Rectal smooth muscle tissue (tissue), 1 donor: ENCODE measurements at regions not wholly inside any gene's neighbourhood (a gene's known extent, or its start where the extent isn't known, plus 50 kb on each side); places are given as distances from the start of the nearest gene placed in this dataset.

Experiments
- H3K27ac ChIP-seq: one replicate; pipeline ENCODE4 v1.7.0; 2013; ENCODE audit warnings: low read depth, low read length, inconsistent platforms
- H3K27me3 ChIP-seq: one replicate; pipeline ENCODE4 v1.7.0; 2013; ENCODE audit warnings: low read length; ENCODE audit not compliant: control insufficient read depth, insufficient read depth
- H3K36me3 ChIP-seq: one replicate; pipeline ENCODE4 v1.7.0; 2013; ENCODE audit warnings: low read length; ENCODE audit not compliant: control insufficient read depth, insufficient read depth
- H3K4me1 ChIP-seq: one replicate; pipeline ENCODE4 v1.7.0; 2013; ENCODE audit warnings: low read length; ENCODE audit not compliant: control insufficient read depth, insufficient read depth
- H3K4me3 ChIP-seq: one replicate; pipeline ENCODE4 v1.7.0; 2013; ENCODE audit warnings: low read length
- H3K9ac ChIP-seq: one replicate; pipeline ENCODE4 v1.7.0; 2013; ENCODE audit warnings: low read length

- no peaks in the 10 kb centered on the region for H3K27me3 ChIP-seq
- H3K4me3 ChIP-seq, result no peak overlapping the region
- H3K27ac ChIP-seq, result no peak overlapping the region
- H3K9ac ChIP-seq, result no peak overlapping the region
- no peaks in the 10 kb centered on the region for H3K36me3 ChIP-seq
- H3K4me1 ChIP-seq, result no peaks in the 10 kb centered on the region
These were observed 789.3 kb upstream of the ADAMTS5 start for GRCh38 chr21:27756191-27756590.

GRCh38 chr21:27743971-27744564, 777.2 kb upstream of the ADAMTS5 start:
- no peak overlapping the region for H3K9ac ChIP-seq
- no peaks in the 10 kb centered on the region for H3K36me3 ChIP-seq
- H3K27ac ChIP-seq, result no peak overlapping the region
- peaks cover 3% of the 10 kb centered on the region for H3K4me1 ChIP-seq
- no peak overlapping the region for H3K4me3 ChIP-seq
- no peaks in the 10 kb centered on the region for H3K27me3 ChIP-seq

GRCh38 chr21:27741736-27742135, 774.8 kb upstream of the ADAMTS5 start:
- Histone ChIP-seq H3K27me3 (no peaks in the 10 kb centered on the region), H3K4me1 (peaks cover 3% of the 10 kb centered on the region), H3K9ac (no peak overlapping the region), H3K36me3 (no peaks in the 10 kb centered on the region), H3K4me3 (no peak overlapping the region), H3K27ac (no peak overlapping the region)

- H3K27me3 ChIP-seq, result no peaks in the 10 kb centered on the region
- H3K36me3 ChIP-seq, result no peaks in the 10 kb centered on the region
- H3K9ac ChIP-seq, result no peak overlapping the region
- H3K27ac ChIP-seq, result no peak overlapping the region
- H3K4me1 ChIP-seq, result peaks cover 4% of the 10 kb centered on the region
- H3K4me3 ChIP-seq, result no peak overlapping the region
These were observed 773.2 kb upstream of the ADAMTS5 start for GRCh38 chr21:27740084-27740483.

- no peak overlapping the region for H3K9ac ChIP-seq
- H3K4me1 ChIP-seq, result peaks cover 5% of the 10 kb centered on the region
These were observed 772.3 kb upstream of the ADAMTS5 start for GRCh38 chr21:27739187-27739586.

GRCh38 chr21:27735699-27736098, 768.8 kb upstream of the ADAMTS5 start:
- no peaks in the 10 kb centered on the region for H3K27me3 ChIP-seq
- no peak overlapping the region for H3K9ac ChIP-seq
- no peaks in the 10 kb centered on the region for H3K36me3 ChIP-seq

More at GRCh38 chr21:27739187-27739586, 772.3 kb upstream of the ADAMTS5 start:
- no peaks in the 10 kb centered on the region for H3K36me3 ChIP-seq
- peak overlapping the region; percentile 32 for H3K27ac ChIP-seq
- no peaks in the 10 kb centered on the region for H3K27me3 ChIP-seq
- no peak overlapping the region for H3K4me3 ChIP-seq

GRCh38 chr21:27734146-27734545, 767.3 kb upstream of the ADAMTS5 start:
- Histone ChIP-seq H3K9ac (no peak overlapping the region), H3K27ac (no peak overlapping the region), H3K36me3 (no peaks in the 10 kb centered on the region), H3K27me3 (no peaks in the 10 kb centered on the region), H3K4me3 (no peak overlapping the region), H3K4me1 (peaks cover 2% of the 10 kb centered on the region)

More at GRCh38 chr21:27735699-27736098, 768.8 kb upstream of the ADAMTS5 start:
- Histone ChIP-seq H3K27ac (no peak overlapping the region), H3K4me3 (no peak overlapping the region), H3K4me1 (peaks cover 5% of the 10 kb centered on the region)

GRCh38 chr21:27725916-27726315, 759.0 kb upstream of the ADAMTS5 start:
- Histone ChIP-seq H3K4me1 (peaks cover 13% of the 10 kb centered on the region), H3K9ac (no peak overlapping the region), H3K27ac (peak overlapping the region; percentile 56), H3K27me3 (no peaks in the 10 kb centered on the region), H3K4me3 (no peak overlapping the region), H3K36me3 (no peaks in the 10 kb centered on the region)

- no peak overlapping the region for H3K9ac ChIP-seq
- no peak overlapping the region for H3K27ac ChIP-seq
- no peak overlapping the region for H3K4me3 ChIP-seq
- no peaks in the 10 kb centered on the region for H3K36me3 ChIP-seq
- no peaks in the 10 kb centered on the region for H3K27me3 ChIP-seq
- H3K4me1 ChIP-seq, result peaks cover 13% of the 10 kb centered on the region
These were observed 755.2 kb upstream of the ADAMTS5 start for GRCh38 chr21:27722095-27722494.

- H3K9ac ChIP-seq, result no peak overlapping the region
- H3K36me3 ChIP-seq, result no peaks in the 10 kb centered on the region
- peaks cover 11% of the 10 kb centered on the region for H3K4me1 ChIP-seq
- no peak overlapping the region for H3K27ac ChIP-seq
- no peak overlapping the region for H3K4me3 ChIP-seq
- no peaks in the 10 kb centered on the region for H3K27me3 ChIP-seq
These were observed 754.8 kb upstream of the ADAMTS5 start for GRCh38 chr21:27721675-27722074.

- H3K4me1 ChIP-seq, result peaks cover 4% of the 10 kb centered on the region
- no peak overlapping the region for H3K9ac ChIP-seq
- H3K27me3 ChIP-seq, result no peaks in the 10 kb centered on the region
- H3K4me3 ChIP-seq, result no peak overlapping the region
- no peaks in the 10 kb centered on the region for H3K36me3 ChIP-seq
- H3K27ac ChIP-seq, result no peak overlapping the region
These were observed 752.3 kb upstream of the ADAMTS5 start for GRCh38 chr21:27719226-27719625.

GRCh38 chr21:27715131-27715530, 748.2 kb upstream of the ADAMTS5 start:
- H3K27me3 ChIP-seq, result no peaks in the 10 kb centered on the region
- peaks cover 10% of the 10 kb centered on the region for H3K4me1 ChIP-seq
- no peaks in the 10 kb centered on the region for H3K36me3 ChIP-seq
- no peak overlapping the region for H3K9ac ChIP-seq
- H3K4me3 ChIP-seq, result no peak overlapping the region
- H3K27ac ChIP-seq, result no peak overlapping the region
